MCF 10A (cell line): ENCODE measurements at regions not wholly inside any gene's neighbourhood (a gene's known extent, or its start where the extent isn't known, plus 50 kb on each side); places are given as distances from the start of the nearest gene placed in this dataset.

Source experiments
- BruUV-seq: library from RNA; stranded (reverse); fragments of 400-500 nt; replicated peaks from 2 replicates; lab custom pipeline; 2021; lab: Mats Ljungman, UMichigan
- CTCF ChIA-PET: fragments of 300-600 bp; sonication (Branson Sonifier 250); formaldehyde crosslinking; extraction: SDS; loops from one replicate; lab custom pipeline; 2021; ENCODE audit warnings: antibody characterized with exemption, inconsistent platforms; lab: Yijun Ruan, JAX
- POLR2A ChIA-PET: fragments of 300-600, 350-650 bp; sonication (Branson Sonifier 250); formaldehyde crosslinking; extraction: SDS; loops from one replicate; lab custom pipeline; 2020; ENCODE audit warnings: antibody characterized with exemption, inconsistent platforms; lab: Yijun Ruan, JAX
- DNase-seq: peaks from one replicate; pipeline ENCODE4 v3.0.0-alpha.2; 2018; ENCODE audit not compliant: unreplicated experiment
- H3K27ac Mint-ChIP-seq: one replicate; pipeline ENCODE4 v1.8.0; 2022; ENCODE audit warnings: mild to moderate bottlenecking, low read depth, mixed read lengths; ENCODE audit not compliant: unreplicated experiment
- H3K27me3 Mint-ChIP-seq: one replicate; pipeline ENCODE4 v1.8.0; 2022; ENCODE audit warnings: mixed read lengths; ENCODE audit not compliant: insufficient read depth, unreplicated experiment
- H3K36me3 Mint-ChIP-seq: one replicate; pipeline ENCODE4 v1.8.0; 2022; ENCODE audit warnings: mild to moderate bottlenecking, moderate library complexity, mixed read lengths; ENCODE audit not compliant: insufficient read depth, unreplicated experiment
- H3K4me1 Mint-ChIP-seq: one replicate; pipeline ENCODE4 v1.8.0; 2022; ENCODE audit warnings: mixed read lengths; ENCODE audit not compliant: insufficient read depth, unreplicated experiment
- H3K4me3 Mint-ChIP-seq: one replicate; pipeline ENCODE4 v1.8.0; 2022; ENCODE audit warnings: mild to moderate bottlenecking, moderate library complexity, mixed read lengths; ENCODE audit not compliant: unreplicated experiment
- H3K9me3 Mint-ChIP-seq: one replicate; pipeline ENCODE4 v1.8.0; 2022; ENCODE audit warnings: mixed read lengths; ENCODE audit not compliant: unreplicated experiment
- intact Hi-C: fragments of 100-400 bp; cut with micrococcal nuclease; formaldehyde crosslinking; loops from 2 replicates; pipeline ENCODE4 v1.14.1; 2022
- TF ChIP-seq, protein P1 (sequence below): fragments of 200-600 bp; IDR thresholded peaks from one replicate; pipeline ENCODE4 v1.8.0; 2022; ENCODE audit warnings: antibody characterized with exemption, mild to moderate bottlenecking; ENCODE audit not compliant: unreplicated experiment

DNA sequence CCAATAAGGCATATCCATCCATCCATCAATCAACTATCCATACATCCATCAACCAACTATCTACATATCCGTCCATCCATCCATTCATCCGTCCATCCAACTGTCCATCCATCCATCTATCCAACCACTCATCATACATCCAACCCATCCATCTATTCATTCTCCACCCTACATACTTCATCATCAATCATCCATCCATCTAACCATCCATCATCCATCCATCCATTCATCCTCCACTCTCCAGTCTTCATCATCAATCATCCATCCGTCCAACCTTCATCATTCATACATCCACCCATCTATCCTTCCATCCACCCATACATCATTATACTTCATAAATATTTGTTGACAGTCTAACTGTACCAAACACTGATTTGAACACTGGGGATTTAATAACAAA lies 231.3 kb upstream of the DAB1 start:
- BruUV-seq: no TSS peak
- no peak for DNase-seq
- Mint-ChIP-seq H3K36me3 (no peaks in the 10 kb centered on the region), H3K4me3 (no peak overlapping the region), H3K27ac (no peak overlapping the region), H3K9me3 (no peaks in the 10 kb centered on the region), H3K4me1 (no peaks in the 10 kb centered on the region), H3K27me3 (no peaks in the 10 kb centered on the region)
- intact Hi-C loops: no loop called here
- ChIA-PET POLR2A (no interaction called here), CTCF (no interaction called here)
- TF ChIP-seq, protein P1, sequence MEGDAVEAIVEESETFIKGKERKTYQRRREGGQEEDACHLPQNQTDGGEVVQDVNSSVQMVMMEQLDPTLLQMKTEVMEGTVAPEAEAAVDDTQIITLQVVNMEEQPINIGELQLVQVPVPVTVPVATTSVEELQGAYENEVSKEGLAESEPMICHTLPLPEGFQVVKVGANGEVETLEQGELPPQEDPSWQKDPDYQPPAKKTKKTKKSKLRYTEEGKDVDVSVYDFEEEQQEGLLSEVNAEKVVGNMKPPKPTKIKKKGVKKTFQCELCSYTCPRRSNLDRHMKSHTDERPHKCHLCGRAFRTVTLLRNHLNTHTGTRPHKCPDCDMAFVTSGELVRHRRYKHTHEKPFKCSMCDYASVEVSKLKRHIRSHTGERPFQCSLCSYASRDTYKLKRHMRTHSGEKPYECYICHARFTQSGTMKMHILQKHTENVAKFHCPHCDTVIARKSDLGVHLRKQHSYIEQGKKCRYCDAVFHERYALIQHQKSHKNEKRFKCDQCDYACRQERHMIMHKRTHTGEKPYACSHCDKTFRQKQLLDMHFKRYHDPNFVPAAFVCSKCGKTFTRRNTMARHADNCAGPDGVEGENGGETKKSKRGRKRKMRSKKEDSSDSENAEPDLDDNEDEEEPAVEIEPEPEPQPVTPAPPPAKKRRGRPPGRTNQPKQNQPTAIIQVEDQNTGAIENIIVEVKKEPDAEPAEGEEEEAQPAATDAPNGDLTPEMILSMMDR: no peak

DNA sequence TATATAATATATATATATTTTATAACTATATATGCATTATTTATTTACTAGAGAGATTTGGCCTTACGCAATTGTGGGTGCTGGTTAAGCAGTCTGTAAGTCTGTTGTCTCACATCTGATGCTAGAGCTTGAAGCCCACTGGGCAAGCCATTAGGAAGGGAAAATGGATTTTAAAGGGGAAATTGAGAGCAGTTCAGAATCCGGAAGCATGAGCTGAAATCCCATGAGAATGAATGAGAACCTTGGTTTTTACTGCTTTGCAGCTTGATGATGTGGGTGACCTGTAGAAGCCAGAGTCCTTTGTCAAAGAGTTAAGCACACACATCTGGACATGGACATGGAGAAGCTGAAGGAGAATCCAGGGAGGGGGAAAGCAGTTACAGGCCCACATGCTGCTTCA lies 220.8 kb upstream of the DAB1 start:
- H3K9me3 Mint-ChIP-seq: no peaks in the 10 kb centered on the region
- no peak for DNase-seq
- no TSS peak for BruUV-seq
- H3K36me3 Mint-ChIP-seq: no peaks in the 10 kb centered on the region
- peaks cover 34% of the 10 kb centered on the region for H3K27me3 Mint-ChIP-seq
- no peak overlapping the region for H3K4me3 Mint-ChIP-seq
- H3K27ac Mint-ChIP-seq: no peak overlapping the region
- ChIA-PET CTCF (interaction anchor here (1.0 kb wide), 1 partner anchor 52 kb away, joined by 3 read pairs; no protein-coding TSS in a partner anchor), POLR2A (no interaction called here)
- TF ChIP-seq, protein P1: no peak
- no peaks in the 10 kb centered on the region for H3K4me1 Mint-ChIP-seq
- intact Hi-C loops: no loop called here

- BruUV-seq: no TSS peak
- Mint-ChIP-seq H3K27me3 (peaks cover 44% of the 10 kb centered on the region), H3K36me3 (peaks cover 6% of the 10 kb centered on the region), H3K27ac (no peak overlapping the region), H3K4me1 (no peaks in the 10 kb centered on the region), H3K4me3 (no peak overlapping the region), H3K9me3 (no peaks in the 10 kb centered on the region)
- ChIA-PET CTCF (interaction anchor here (0.8 to 1.3 kb wide), 2 partner anchors 8 to 1657 kb away, joined by 4 to 6 read pairs; no protein-coding TSS in a partner anchor), POLR2A (no interaction called here)
- intact Hi-C loops: no loop called here
- no peak for DNase-seq
- TF ChIP-seq, protein P1: no peak
These were observed 214.4 kb upstream of the DAB1 start for GRCh38 chr1:57638239-57638638.

GRCh38 chr1:57637155-57637554 lies 213.3 kb upstream of the DAB1 start:
- CTCF ChIA-PET: interaction anchor here (0.8 kb wide), 1 partner anchor 1656 kb away, joined by 4 read pairs; no protein-coding TSS in a partner anchor
- peak; percentile 18 for DNase-seq
- Mint-ChIP-seq H3K27ac (no peak overlapping the region), H3K36me3 (peaks cover 6% of the 10 kb centered on the region), H3K27me3 (peaks cover 34% of the 10 kb centered on the region), H3K4me1 (peaks cover 5% of the 10 kb centered on the region), H3K9me3 (no peaks in the 10 kb centered on the region), H3K4me3 (no peak overlapping the region)
- intact Hi-C loops: no loop called here
- BruUV-seq: no TSS peak
- TF ChIP-seq, protein P1: no peak
- POLR2A ChIA-PET: no interaction called here
